Inflammatory macrophage treated with lipopolysaccharide for 1 hour (primary cell): ENCODE measurements at regions not wholly inside any gene's neighbourhood (a gene's known extent, or its start where the extent isn't known, plus 50 kb on each side); places are given as distances from the start of the nearest gene placed in this dataset.

Experiments
- DNase-seq, 2 donors: peaks; one replicate each; pipeline ENCODE4 v3.0.0-alpha.2; 2020 to 2022

DNA sequence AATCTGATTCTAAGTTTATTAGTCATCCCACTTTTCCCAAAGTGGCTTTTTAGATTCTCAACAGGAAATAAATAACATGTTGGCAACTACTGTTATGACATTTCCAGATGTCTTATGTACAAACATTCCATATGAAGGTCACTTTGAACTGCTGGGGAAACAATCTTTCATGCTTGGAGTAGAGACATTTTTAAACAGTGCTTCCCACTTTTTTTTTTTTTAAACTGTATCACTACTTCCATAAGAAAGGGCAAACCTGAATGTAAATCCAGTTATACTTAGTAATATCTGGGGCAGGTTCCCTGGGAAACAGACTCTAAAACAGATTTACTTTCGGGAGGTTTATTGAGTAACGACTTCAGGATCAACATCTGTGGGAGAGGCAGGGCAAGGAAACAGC, 473.8 kb downstream of the TAFA4 start:
- DNase-seq = no peak

DNA sequence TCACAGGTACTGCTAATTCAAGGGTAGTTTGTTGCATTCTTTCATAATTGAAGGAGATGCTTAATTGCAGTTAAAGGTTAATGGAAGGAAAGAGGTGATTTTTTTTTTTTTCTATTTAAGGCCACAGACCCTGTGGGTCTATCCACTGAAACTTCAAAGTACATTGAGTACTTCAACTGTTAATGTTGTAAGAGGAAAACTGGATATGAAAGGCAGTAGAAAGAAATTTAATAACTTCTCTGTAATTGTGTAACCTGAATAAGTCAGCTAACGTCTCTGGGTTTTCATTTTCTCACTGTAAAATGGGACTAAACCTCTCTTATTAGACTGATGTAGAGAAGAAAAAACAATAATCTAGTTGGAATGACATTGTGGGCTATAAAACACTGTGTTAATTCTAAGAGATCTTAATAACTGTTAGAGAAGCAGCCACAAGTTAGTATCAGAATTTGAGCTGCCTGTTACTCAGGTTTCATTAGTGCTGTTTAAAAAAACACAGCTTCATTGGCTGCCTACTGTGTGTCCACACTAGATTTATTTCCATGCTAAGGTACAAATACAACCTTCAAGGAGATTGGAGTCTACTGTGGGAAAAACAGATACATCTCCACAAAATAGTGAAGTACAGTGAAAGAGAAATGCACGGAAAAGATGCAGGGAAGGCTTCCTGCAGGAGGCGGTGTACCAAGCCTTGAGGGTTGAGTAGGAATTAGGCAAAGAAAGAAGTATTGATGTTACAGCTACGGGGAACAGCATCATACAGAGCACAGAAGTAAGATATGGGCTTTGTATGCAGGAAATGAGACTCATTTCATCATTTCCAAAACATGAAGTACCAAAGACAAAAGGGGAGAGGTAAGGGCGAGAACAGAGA, 483.6 kb downstream of the TAFA4 start:
- DNase-seq = no peak

- no peak for DNase-seq
Measured at GRCh38 chr3:68447885-68448284, 484.5 kb downstream of the TAFA4 start.

DNA sequence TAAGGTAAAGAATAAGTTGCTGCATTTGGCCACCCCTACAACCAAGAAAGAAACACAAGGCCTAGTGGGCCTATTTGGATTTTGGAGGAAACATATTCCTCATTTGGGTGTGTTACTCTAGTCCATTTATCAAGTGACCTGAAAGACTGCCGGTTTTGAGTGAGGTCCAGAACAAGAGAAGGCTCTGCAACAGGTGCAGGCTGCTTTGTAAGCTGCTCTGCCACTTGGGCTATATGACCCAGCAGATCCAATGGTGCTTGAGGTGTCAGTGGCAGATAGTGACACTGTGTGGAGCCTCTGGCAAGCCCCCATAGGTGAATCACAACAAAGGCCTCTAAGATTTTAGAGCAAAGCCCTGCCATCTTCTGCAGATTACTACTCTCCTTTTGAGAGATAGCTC, 491.3 kb downstream of the TAFA4 start:
- no peak for DNase-seq

DNA sequence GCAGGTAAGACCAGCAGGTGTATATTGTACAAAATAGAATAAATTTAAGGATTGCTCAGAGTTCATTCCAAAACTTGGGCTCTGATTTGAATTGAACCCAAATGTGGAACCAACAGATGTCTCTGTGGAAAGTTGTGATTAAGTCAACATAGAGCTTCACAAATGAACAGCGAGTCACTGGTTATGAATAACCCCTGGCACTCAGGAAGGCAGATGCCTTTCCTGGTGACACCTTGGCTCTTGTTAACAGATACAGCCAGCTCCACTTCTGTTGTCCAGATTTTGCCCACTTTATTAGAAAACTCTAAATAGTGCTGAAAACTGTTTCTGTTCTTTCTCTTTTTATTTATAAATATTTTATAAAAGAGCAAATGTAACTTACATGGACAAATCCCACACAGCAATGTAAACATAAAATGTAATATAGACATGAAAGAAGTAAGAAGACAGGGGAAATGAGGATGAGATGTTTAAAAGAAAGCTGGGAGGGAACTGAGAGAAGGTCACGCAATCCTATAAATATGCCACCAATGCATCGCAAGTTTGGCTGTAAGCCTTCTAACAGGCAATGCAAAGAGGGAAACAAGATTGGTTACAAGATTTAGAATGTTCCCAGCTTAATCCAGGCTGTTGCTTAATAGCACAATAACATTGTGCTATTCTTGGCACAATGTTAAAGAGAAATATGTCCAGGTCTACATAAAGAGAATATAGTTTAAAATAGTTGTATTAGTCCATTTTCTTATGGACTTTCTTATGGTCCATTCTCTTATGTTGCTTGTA, 495.5 kb downstream of the TAFA4 start:
- no peak for DNase-seq

GRCh38 chr3:68428495-68428894, 503.9 kb downstream of the TAFA4 start:
- DNase-seq = no peak

DNA sequence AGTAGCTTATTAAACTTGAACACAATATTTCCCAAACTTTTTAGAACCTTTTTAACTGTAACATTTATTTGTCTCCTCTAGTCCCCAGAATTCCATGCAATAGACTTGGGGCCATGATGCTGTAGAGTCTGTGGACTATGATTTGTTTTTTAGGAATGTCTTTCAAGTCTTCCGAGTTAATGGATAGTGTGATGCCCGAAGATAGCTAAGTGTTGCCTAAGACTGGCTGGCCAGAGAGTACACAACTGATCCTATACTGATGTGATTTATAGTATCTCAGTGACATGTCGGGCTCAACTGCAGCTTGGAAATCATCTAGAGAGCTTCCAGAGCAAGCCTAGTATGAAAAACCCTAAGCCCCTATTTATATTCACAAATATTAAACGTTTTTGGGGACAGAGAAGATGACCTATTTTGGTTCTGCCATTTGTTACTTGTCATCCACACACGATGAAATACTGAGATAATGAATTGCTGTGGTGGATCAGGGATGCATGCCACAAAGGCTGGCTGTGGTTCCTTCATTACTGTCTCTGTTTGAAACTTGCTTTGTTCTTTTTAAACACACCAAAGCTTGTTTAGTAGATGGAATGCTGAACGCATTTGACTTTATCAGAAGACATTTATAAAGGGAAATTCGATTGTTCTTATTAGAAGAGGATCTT, 507.4 kb downstream of the TAFA4 start:
- DNase-seq = no peak

- DNase-seq = no peak
Measured at GRCh38 chr3:68408626-68409025, 523.7 kb downstream of the TAFA4 start.

GRCh38 chr3:68403741-68404140, 528.6 kb downstream of the TAFA4 start:
- DNase-seq = no peak

GRCh38 chr3:68402235-68402918, 530.0 kb downstream of the TAFA4 start:
- DNase-seq = no peak

- DNase-seq = no peak
Measured at GRCh38 chr3:68378631-68379030, 553.7 kb downstream of the TAFA4 start.

DNA sequence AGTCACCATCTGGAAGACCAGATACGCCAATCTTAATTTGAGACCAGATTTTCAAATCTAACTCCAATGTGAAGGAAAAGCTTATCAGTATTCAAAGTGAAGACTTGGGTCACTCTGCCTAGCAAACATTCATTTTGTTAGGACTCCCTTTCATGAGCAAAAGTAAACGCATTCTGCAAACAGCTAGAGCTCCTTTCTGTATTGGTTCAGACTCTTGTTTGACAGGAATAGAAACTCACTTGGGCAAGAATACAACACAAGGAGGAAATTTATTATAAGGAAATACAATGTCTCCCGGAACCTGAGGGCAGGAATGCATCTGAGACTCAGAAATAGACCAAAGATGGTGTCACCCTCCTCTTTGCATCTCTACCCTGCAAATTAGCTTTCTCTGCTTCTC, 558.6 kb downstream of the TAFA4 start:
- no peak for DNase-seq

- no peak for DNase-seq
Measured at GRCh38 chr3:68363796-68364195, 568.6 kb downstream of the TAFA4 start.

DNA sequence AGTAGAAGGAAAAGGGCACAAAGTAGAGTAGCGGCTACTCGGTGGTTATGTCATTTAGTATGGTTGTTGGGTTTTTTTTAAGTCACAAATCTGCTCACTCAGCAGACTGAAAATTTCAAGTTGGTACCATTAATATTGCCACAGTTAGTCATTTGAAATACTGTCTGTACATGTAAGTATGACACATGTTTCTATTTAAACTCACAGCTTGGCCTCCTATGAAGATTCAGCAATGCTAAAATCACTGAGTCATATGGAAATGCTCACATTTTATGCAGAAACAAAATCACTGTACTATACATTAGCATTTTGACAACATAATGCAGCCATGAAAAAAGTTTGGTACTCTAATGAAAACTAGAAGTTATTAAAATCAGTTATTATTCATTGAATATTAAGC, 571.9 kb downstream of the TAFA4 start:
- no peak for DNase-seq

DNA sequence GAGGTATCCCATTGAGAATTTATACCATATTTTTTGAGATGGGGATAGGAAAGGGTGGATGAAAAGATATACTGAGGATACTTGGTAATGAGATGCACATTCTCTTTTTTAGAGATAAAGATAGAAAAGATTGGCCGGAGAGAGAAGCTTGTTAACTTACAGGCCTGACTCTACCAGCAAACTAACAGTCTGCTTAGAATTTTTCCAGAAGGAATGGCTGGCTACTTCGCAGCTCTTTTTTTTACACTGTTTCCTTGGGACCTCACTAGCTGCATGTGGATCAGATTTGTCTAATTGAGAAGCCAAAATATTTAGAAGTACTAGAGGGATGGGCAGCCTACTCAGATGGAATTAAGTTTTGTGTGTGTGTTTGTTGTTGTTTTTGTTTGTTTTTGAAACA, 586.6 kb downstream of the TAFA4 start:
- DNase-seq = no peak

- no peak for DNase-seq
Measured at GRCh38 chr3:68342426-68342825, 589.9 kb downstream of the TAFA4 start.

DNA sequence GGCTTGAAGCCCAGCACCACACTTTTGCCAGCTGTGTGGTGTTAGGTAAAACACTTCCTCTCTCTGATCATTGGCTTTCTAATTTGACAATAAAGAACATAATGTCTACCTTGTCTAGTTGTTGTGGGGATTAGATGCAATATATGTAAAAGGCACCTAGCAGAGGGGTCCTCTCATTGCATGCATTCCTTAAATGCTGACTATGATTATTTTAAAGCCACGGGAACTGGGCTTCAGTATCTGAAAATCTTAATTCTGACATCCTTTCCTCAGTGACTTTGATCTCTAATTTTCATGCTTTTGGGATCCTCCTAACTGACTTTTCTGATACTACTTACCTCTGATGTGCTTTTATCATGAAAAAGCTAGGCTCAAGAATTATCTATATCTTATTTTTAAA, 596.3 kb downstream of the TAFA4 start:
- DNase-seq = no peak

DNA sequence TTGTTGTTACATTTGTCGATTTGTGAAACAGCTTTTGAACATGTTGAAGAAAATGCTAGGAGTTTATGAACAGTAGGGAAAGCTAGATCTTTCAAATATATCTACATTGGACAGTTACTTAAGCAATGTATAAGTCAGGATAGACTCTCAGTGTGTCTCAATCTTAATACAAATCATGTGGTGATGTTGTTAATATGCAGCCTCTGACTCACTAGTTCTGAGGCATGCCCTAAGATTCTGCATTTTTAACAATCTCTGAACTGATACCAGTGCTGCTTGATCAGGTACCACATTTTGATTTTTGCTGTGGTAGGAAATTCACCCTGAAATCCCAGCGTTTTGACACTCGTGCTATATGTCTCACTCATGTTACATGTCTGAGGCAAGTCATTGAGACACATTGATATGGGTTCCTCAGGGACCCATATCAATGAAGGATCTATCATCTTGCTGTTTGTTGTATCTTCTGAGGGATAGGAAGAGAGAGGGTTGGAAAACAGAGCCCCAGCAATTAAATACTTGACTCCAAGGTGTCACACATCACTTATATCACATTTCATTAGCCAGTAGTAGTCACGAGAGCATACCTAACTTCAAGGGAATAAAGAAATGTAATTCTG, 597.9 kb downstream of the TAFA4 start:
- no peak for DNase-seq

DNA sequence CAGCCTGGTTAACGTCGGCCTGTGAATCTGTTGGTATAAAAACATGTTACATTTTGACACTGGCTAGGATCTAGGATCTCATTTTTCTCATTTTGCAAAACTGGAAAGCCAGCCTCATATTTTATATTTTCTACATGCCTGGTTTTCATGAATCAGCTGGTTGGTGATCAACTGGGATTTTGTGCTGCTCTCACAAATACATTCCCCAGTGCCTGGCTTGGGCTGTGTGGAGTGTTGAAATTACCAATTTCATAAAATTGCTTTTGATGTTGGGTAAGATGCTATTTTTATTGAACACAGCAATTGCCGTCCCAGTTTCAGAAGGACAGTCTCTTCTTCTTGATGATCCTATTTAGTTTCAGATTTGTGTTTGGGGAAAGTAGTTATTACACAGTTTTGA, 604.3 kb downstream of the TAFA4 start:
- no peak for DNase-seq

- no peak for DNase-seq
Measured at GRCh38 chr3:68315964-68316363, 616.4 kb downstream of the TAFA4 start.

GRCh38 chr3:68315546-68315945, 616.8 kb downstream of the TAFA4 start:
- no peak for DNase-seq

GRCh38 chr3:68306571-68306970, 625.8 kb downstream of the TAFA4 start:
- DNase-seq = no peak

- no peak for DNase-seq
Measured at GRCh38 chr3:68295457-68295856, 636.9 kb downstream of the TAFA4 start.
